CD14-positive monocyte (primary cell): ENCODE measurements at regions not wholly inside any gene's neighbourhood (a gene's known extent, or its start where the extent isn't known, plus 50 kb on each side); places are given as distances from the start of the nearest gene placed in this dataset.
"Not testable (repeated sequence)": the region's sequence is repeated elsewhere in the genome, so short reads cannot be mapped to it uniquely, and the experiment has no call there.

Source experiments
- DNase-seq, 3 donors: peaks; one replicate each; pipeline ENCODE4 v3.0.0-alpha.2; 2011 to 2022
- H2AFZ ChIP-seq: 2 replicates; pipeline ENCODE4 v1.6.0; 2012; ENCODE audit warnings: mild to moderate bottlenecking, low read depth, low read length, inconsistent platforms; ENCODE audit not compliant: insufficient read depth, poor library complexity, severe bottlenecking
- H3K27ac ChIP-seq, 2 donors: 1 replicate in 1 of 2; 2 replicates in 1 of 2; pipeline ENCODE4 v1.5.1; 2012 to 2013; ENCODE audit warnings: low read length in 2 of 2, control low read depth in 1 of 2, inconsistent platforms in 1 of 2, low read depth in 1 of 2, mild to moderate bottlenecking in 1 of 2
- H3K27me3 ChIP-seq, 2 donors: one replicate each; pipeline versions ENCODE4 v1.6.0 to v1.6.1; 2011 to 2013; ENCODE audit warnings: low read length in 2 of 2; ENCODE audit not compliant: control insufficient read depth in 2 of 2, insufficient read depth in 2 of 2
- H3K36me3 ChIP-seq, 2 donors: replicated peaks in 1 of 2; 1 replicate in 1 of 2; 2 replicates in 1 of 2; pipeline versions ENCODE4 v1.5.1 to v1.6.1; 2012 to 2013; ENCODE audit warnings: low read length in 2 of 2, control low read depth in 1 of 2, inconsistent platforms in 1 of 2, mild to moderate bottlenecking in 1 of 2; ENCODE audit not compliant: insufficient read depth in 2 of 2, control insufficient read depth in 1 of 2
- H3K4me1 ChIP-seq, 2 donors: 1 replicate in 1 of 2; 2 replicates in 1 of 2; pipeline versions ENCODE4 v1.5.1 to v1.6.1; 2012 to 2013; ENCODE audit warnings: low read length in 2 of 2, control low read depth in 1 of 2, inconsistent platforms in 1 of 2, mild to moderate bottlenecking in 1 of 2, moderate library complexity in 1 of 2; ENCODE audit not compliant: insufficient read depth in 2 of 2, control insufficient read depth in 1 of 2
- H3K4me2 ChIP-seq: replicated peaks from 2 replicates; pipeline ENCODE3; 2012; ENCODE audit warnings: low read length, moderate library complexity, mild to moderate bottlenecking; ENCODE audit not compliant: poor library complexity, severe bottlenecking; ENCODE audit errors: extremely low read depth
- H3K4me3 ChIP-seq, 3 experiments: fragments of 200-600 bp in 1 of 3; sonication (generic) in 1 of 3; replicated peaks in 1 of 3; 1 replicate in 2 of 3; 2 replicates in 1 of 3; pipeline ENCODE4 v1.5.1; 2011 to 2013; ENCODE audit warnings: low read length in 3 of 3, mild to moderate bottlenecking in 3 of 3, control low read depth in 2 of 3, low read depth in 2 of 3, inconsistent platforms in 1 of 3, moderate library complexity in 1 of 3
- H3K79me2 ChIP-seq: 2 replicates; pipeline ENCODE4 v1.6.0; 2012; ENCODE audit warnings: mild to moderate bottlenecking, control low read depth, inconsistent platforms, low read length, moderate library complexity; ENCODE audit not compliant: insufficient read depth
- H3K9ac ChIP-seq: 2 replicates; pipeline ENCODE4 v1.6.0; 2017; ENCODE audit warnings: low read length, mild to moderate bottlenecking; ENCODE audit not compliant: insufficient read depth, poor library complexity, severe bottlenecking
- H3K9me3 ChIP-seq, 2 donors: replicated peaks in 1 of 2; 1 replicate in 1 of 2; 2 replicates in 1 of 2; pipeline versions ENCODE4 v1.5.1 to v1.6.1; 2012 to 2013; ENCODE audit warnings: low read length in 2 of 2, control low read depth in 1 of 2; ENCODE audit not compliant: control insufficient read depth in 1 of 2, insufficient read depth in 1 of 2
- H4K20me1 ChIP-seq: 2 replicates; pipeline ENCODE4 v1.6.0; 2012; ENCODE audit warnings: mild to moderate bottlenecking, low read length, control low read depth, moderate library complexity; ENCODE audit not compliant: insufficient read depth
- H3K27ac Mint-ChIP-seq, 7 donors: one replicate each; pipeline ENCODE4 v1.8.0; 2020; ENCODE audit warnings: mild to moderate bottlenecking in 7 of 7, mixed read lengths in 7 of 7, moderate library complexity in 6 of 7, inconsistent platforms in 2 of 7
- H3K27me3 Mint-ChIP-seq, 3 donors: one replicate each; pipeline ENCODE4 v1.8.0; 2021 to 2022; ENCODE audit warnings: low read depth in 3 of 3, mild to moderate bottlenecking in 3 of 3, mixed read lengths in 3 of 3, moderate library complexity in 3 of 3, inconsistent platforms in 1 of 3
- H3K36me3 Mint-ChIP-seq, 2 donors: one replicate each; pipeline ENCODE4 v1.8.0; 2020; ENCODE audit warnings: mixed read lengths in 2 of 2, inconsistent platforms in 1 of 2, mild to moderate bottlenecking in 1 of 2
- H3K4me1 Mint-ChIP-seq: one replicate; pipeline ENCODE4 v1.8.0; 2020; ENCODE audit warnings: mild to moderate bottlenecking, mixed read lengths
- H3K4me3 Mint-ChIP-seq, 2 donors: one replicate each; pipeline ENCODE4 v1.8.0; 2020; ENCODE audit warnings: mild to moderate bottlenecking in 2 of 2, mixed read lengths in 2 of 2, moderate library complexity in 1 of 2
- H3K9me3 Mint-ChIP-seq, 7 donors: one replicate each; pipeline ENCODE4 v1.8.0; 2020 to 2022; ENCODE audit warnings: mixed read lengths in 7 of 7, mild to moderate bottlenecking in 6 of 7, moderate library complexity in 6 of 7, inconsistent platforms in 2 of 7
- WGBS: methylation state at CpG from one replicate; pipeline ENCODE4 v1.1.5; 2013; ENCODE audit warnings: missing lambda C conversion rate; ENCODE audit not compliant: insufficient coverage; 5-methylcytosine and 5-hydroxymethylcytosine counted together
- intact Hi-C, 2 donors: fragments of 100-400 bp; cut with micrococcal nuclease; formaldehyde crosslinking; loops; one replicate each; pipeline versions ENCODE4 v1.15.0 to v1.15.1; 2023
- TF ChIP-seq, protein P1 (sequence below): fragments of 200-600 bp; IDR thresholded peaks from one replicate; pipeline ENCODE4 v1.8.0; 2022; ENCODE audit warnings: antibody characterized with exemption, mild to moderate bottlenecking

- H3K27ac ChIP-seq, result no peak overlapping the region
- peaks cover 0 to 4% (median 1%) of the 10 kb centered on the region in 7 donors for H3K9me3 Mint-ChIP-seq
- no peak overlapping the region for H3K4me3 ChIP-seq
- H3K9me3 ChIP-seq, result peaks cover 0 to 3% of the 10 kb centered on the region in 2 donors
- no peaks in the 10 kb centered on the region for H4K20me1 ChIP-seq
- H3K79me2 ChIP-seq, result no peaks in the 10 kb centered on the region
- H3K27me3 Mint-ChIP-seq, result peaks cover 0 to 1% (median 0%) of the 10 kb centered on the region in 3 donors
- TF ChIP-seq, protein P1, sequence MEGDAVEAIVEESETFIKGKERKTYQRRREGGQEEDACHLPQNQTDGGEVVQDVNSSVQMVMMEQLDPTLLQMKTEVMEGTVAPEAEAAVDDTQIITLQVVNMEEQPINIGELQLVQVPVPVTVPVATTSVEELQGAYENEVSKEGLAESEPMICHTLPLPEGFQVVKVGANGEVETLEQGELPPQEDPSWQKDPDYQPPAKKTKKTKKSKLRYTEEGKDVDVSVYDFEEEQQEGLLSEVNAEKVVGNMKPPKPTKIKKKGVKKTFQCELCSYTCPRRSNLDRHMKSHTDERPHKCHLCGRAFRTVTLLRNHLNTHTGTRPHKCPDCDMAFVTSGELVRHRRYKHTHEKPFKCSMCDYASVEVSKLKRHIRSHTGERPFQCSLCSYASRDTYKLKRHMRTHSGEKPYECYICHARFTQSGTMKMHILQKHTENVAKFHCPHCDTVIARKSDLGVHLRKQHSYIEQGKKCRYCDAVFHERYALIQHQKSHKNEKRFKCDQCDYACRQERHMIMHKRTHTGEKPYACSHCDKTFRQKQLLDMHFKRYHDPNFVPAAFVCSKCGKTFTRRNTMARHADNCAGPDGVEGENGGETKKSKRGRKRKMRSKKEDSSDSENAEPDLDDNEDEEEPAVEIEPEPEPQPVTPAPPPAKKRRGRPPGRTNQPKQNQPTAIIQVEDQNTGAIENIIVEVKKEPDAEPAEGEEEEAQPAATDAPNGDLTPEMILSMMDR, result no peak
- H3K4me3 Mint-ChIP-seq, result no peak overlapping the region
- no peak for DNase-seq
- intact Hi-C loops, result no loop called here
- H3K9ac ChIP-seq, result no peak overlapping the region
- H3K4me1 ChIP-seq, result no peaks in the 10 kb centered on the region
- no peak overlapping the region for H2AFZ ChIP-seq
- no peaks in the 10 kb centered on the region for H3K36me3 ChIP-seq
- H3K4me1 Mint-ChIP-seq, result no peaks in the 10 kb centered on the region
- H3K36me3 Mint-ChIP-seq, result no peaks in the 10 kb centered on the region
- no peak overlapping the region for H3K4me2 ChIP-seq
- H3K27ac Mint-ChIP-seq, result no peak overlapping the region
- H3K27me3 ChIP-seq, result no peaks in the 10 kb centered on the region
These were observed 266.9 kb downstream of the DSC3 start for GRCh38 chr18:30775629-30776028.

DNA sequence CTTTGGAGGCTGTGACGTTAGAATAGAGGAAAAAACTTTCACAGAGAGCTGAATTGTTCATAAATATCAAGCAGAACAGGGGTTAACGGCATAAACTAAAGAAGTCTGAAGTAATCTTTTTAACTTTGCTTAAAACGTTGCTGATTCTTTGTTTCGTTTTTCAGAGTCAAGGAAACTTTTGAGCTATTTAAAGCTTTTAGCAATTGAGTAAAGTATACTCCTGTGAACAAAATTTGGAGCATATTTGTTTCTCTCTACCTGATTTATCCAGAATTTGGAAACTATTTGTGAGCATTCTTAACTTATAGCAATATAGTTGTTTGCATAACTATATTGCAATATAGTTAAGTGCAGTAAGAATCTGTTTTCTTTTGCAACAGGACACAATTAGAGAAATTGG is 270.4 kb downstream of the DSC3 start:
- H3K4me2 ChIP-seq, H3K27ac ChIP-seq, DNase-seq, H3K27me3 Mint-ChIP-seq, H3K4me1 ChIP-seq, H3K9me3 Mint-ChIP-seq, H3K4me3 ChIP-seq, H4K20me1 ChIP-seq, H3K36me3 Mint-ChIP-seq, H3K79me2 ChIP-seq, H2AFZ ChIP-seq, H3K27me3 ChIP-seq, H3K27ac Mint-ChIP-seq, H3K4me1 Mint-ChIP-seq, H3K36me3 ChIP-seq, H3K9me3 ChIP-seq, intact Hi-C loops, H3K9ac ChIP-seq, H3K4me3 Mint-ChIP-seq: not testable (repeated sequence)
- no CpG with 5 or more reads among the region's 4 CpGs for whole genome bisulfite sequencing
